ENCODE measurements at regions not wholly inside any gene's neighbourhood (a gene's known extent, or its start where the extent isn't known, plus 50 kb on each side); places are given as distances from the start of the nearest gene placed in this dataset.
"Not testable (repeated sequence)": the region's sequence is repeated elsewhere in the genome, so short reads cannot be mapped to it uniquely, and the experiment has no call there.

DNA sequence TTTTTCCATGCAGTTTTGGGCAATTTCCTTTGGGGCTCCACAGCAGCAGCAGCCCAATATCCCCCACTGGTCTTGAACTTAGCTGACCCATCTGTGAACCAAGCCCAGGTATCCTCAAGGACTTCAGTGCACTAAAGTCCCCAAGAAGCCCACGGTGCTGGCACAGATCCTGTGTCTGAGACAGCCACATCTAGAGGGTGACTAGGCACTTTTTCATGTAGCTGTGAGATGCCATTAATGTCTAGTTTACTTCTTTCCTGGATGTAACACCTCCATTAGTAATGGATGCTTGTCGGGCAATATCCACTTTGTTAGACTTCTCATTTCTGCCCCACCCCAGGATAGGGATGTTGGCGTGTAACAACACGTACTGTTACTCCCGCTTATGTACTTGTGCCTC lies 117.9 kb downstream of the GPCPD1 start:
- no peak for DNase-seq

DNA sequence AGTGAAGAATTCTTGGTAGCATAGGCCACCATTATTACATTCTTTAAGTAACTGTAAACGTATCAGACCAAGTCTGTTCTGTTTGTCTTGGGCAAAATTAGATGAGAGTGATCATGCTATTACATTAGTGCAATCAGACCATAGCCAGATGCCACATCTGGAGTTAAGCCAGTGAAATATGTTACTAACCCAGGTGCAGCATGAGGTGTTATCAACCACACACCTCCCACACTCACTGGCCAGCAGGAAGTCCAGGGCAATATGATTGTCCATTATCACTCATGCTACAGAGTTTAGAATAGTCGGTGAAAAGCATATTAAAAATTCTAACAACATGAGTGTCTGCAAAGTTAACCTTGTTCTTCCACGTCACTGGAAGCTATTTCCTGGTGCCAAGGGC lies 119.4 kb downstream of the GPCPD1 start:
- no peak for DNase-seq

DNA sequence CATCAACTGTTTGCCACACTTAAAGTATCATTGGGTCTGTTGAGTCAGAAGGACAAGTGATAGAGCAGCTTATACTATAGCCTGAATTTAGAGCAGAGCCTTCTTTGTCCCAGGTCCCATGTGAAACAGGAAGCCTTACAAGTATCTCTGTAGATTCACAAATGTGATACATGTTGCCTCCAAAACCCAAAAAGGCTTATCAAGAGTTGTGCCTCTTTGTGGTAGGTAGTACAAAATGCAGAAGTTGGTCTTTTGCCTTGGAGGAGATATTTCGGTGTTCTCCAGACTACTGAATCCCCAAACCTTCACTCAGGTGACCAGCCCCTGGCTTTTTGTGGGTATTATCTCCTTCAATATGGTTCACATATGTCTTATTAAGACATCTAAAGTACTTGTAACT lies 121.2 kb downstream of the GPCPD1 start:
- no peak for DNase-seq

DNA sequence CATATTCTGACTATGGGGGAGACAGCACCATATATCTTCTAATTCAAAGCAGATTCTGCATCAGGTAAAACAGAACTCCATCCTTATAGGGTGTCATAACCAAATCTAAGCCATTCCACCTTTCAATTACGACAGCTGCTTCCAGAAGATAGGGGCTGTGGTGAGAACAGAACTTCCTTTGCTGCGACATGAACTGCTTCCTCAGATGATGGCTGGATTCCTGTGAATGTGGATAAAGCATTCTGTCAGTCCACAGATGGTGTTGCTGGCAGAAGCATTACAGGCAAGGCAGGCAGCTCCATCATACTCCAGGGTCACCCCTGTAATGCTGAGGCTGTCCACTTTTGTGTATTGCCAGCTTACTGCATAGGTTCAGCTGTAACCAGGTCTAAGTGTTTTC lies 122.0 kb downstream of the GPCPD1 start:
- no peak for DNase-seq

DNA sequence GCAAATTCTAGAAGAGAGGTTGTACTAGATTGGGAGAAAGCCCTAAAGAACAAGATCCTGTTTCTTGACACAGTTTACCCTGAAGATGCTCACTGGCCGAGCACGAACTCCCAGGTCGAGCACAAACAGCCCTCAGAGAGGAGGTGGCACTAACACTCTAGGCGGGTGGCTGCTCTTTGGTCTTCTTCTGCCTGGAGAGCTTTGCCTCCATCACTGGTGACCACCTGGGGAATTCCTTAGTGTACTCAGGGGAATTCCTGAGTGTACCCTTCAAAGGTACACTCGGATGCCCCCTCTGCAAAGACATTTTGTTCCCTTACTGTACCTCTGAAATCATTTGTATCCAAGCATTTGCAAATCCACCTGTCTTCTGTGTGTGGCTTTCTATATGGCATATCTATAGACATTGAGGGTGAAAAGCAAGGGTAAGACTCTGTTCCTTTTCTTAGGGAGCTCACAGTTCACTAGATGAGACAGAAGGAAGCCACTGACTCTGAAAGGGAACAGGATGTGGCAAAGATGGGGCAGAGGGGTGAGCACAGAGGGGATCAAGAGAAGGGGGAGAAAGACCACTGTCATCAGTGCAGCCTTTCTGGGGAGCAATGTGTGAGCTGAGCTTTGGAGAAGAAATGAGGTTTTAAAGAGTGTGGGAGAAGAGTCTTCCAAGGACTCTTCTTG lies 124.3 kb downstream of the GPCPD1 start:
- DNase-seq, result no peak

DNA sequence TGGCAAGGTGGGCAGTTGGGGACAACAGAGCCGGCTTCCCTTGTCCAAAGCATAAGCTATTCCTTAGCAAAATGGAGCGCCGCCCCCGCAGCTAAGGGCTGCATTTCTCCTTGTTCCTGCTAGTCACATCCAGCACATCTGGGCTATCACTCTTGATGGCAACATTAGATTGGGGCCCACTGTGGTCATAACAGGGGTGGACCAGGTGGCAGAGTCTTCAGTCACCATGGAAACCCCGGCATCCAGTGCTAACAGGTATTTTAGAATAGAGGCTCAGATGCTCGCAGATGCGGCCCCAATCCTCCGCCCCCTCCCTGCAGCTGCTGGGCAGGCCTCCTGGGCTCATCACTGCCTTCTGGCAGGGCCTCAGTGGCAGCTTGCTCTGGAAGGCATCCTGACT lies 125.9 kb downstream of the GPCPD1 start:
- DNase-seq, result no peak

DNA sequence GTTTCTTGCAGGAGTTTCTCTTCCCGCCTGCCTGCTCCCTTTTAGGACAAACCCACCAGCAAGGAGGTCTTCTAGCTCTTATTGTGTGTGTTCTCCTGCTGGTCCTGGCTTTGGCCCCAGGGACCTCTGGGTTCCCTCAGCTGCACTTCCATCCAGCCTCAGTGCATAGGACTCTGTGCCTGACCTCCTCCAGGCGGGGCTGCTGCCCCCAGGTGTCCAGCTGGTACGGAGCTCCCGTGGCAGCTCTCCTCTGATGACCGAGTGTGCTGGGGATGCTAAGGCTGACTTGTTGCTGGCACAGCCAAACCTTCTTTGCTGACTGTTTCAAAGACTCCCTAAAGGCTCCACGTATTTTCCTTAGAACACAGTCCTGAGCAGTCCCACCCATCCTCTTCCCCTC lies 126.5 kb downstream of the GPCPD1 start:
- no peak for DNase-seq

DNA sequence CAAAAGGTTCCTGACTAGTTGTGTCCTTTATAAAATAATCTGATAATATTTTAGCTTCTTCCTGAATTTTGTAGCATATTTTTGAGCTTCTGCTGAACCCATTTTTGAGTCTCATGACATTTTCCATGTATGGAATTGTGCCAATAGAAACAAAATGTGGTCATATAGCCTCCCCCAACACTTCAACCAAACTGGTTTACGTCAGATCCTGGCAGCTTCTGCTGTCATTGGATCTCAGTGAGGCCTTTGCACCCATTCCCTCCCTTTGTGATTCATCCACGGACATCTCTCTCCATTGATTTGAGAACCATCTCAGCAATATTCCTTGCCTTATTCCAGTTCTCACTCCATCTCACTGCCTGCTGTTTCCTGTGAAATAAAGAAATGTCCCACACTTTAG lies 128.0 kb downstream of the GPCPD1 start:
- DNase-seq, result no peak

DNA sequence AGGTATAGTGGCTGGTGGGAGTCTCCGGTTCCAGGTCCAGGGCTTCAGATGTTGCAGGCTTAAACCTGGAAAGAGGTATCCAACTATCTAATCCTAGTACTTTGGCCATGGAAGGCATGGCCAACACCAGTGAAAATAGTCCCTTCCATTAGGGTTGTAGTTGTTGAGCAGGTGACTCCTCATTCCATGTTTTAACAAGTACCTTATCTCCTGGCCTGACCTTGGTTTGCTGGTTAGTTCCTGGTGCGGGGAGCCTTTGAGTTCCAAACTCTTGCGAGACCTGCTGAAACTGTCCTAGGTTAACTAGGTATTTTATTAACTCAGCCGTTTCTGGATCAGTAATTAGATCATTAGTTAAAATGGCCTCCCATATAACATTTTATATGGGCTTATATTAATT lies 128.9 kb downstream of the GPCPD1 start:
- DNase-seq, result no peak

DNA sequence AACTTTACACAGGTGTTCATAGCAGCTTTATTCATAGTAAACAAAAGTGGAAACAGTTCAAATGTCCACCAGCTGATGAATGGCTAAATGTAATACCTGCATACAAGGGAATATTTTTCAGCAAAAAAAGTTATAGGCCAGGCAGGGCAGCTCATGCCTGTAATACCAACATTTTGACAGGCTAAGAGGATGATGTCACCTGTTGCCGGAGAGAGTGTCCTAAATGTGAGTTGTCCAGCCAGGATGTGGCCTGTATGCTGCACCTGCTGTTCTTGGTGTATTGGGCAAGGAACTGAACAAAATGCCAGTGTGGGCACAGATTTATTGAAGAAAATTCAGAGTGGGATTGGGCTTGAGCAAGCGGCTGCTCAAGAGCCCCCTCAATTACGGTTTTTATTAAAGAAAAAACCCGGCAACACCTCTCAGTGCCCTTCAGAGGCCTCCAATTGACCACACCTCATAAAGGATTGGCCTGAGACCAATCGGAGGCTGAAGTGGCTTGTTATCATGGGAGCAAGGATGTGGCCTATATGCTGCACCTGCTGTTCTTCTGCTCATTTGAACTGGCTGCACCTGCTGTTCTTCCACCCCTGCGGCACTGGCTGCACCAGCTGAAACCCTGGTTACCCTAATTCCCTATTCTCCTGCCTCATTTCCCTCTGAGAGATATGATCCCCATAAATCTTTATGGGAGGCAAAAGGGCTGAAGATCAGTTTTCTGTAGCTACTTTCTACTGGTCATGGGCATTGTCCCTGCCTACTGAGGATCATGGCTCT lies 129.8 kb downstream of the GPCPD1 start:
- DNase-seq, result no peak

DNA sequence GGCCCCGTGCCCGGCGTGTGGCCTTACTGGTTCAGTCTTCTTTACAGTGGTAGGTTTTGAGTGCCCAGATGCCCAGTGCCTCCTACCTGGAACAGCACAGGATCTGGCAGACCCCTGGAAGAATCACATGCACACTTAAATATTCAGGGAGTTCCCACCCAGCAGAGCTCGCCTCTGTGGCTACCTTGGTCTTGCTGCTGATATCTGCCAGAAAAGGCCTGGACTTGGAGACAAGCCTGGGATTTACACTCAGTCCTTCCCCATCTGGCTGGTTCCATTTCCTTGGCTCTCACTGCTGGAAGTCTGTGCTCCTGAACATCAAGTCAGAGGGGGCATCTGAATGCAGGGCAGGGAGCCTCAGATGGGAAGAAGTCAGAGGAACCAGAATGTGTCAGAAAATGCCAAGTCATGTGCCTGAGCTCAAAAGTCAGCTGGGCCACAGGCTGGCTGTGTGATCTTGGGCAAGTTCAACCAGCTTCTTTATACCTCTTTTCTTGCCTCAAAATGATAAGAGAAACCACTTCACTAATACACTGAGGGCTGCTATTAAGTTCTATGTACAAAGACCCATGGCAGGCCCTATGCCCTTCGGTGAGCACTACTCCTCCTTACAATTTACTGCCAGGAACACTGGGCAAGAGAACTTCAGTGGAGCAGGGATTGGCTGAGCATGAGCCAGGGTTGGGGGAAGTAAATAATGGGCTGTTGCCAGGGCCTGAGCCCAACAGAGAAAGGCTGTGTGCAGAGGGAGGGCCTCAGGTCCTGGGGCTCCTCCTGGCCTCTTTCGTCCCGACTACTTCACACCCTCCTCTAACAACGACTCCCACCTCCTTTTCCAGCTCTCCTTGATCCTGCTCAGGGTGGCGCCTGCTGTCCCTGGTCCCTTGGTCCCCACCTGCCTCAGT lies 135.9 kb downstream of the GPCPD1 start:
- DNase-seq, result peak in 4 of 56 donors; percentile 2 to 14 (median 4)

DNA sequence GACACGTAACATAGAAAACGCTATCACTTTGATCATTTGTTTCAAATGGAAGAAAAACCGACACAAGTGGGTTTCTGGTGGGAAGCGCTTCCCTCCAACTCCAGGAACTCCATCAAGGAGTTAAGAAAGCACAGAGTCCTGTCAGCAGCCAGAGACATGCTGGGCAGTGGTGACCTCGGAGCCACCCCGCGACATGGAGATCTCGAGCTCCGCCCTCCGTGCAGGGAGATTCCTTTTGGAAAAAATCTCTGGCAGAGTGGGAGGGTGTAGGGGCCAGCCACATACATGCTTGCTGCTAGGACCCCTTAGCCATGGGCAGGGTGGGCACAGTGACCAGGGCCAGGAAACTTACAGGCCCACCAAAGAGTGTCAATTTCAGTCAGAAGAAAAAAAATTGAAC lies 138.9 kb downstream of the GPCPD1 start:
- DNase-seq, result not testable (repeated sequence)

DNA sequence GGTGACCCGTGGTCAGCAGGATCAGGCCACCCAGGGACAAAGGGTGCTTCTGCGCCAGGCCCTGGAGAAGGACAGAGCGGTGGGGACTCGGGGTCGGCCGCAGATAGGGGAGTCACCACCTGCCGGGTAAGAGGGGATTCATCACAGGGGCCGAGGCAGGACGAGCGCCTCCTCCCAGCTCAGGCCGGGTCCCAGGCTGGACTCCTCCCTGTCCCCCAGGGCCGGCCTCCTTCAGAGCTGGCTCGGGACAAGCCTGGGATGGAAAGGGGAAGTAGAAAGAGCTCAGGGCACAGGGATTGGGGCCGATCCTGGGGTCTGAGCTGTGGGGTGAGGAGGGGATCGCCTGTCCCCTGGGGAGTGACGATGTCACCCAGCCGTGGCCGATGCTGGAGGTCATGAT lies 139.4 kb downstream of the GPCPD1 start:
- DNase-seq, result no peak

DNA sequence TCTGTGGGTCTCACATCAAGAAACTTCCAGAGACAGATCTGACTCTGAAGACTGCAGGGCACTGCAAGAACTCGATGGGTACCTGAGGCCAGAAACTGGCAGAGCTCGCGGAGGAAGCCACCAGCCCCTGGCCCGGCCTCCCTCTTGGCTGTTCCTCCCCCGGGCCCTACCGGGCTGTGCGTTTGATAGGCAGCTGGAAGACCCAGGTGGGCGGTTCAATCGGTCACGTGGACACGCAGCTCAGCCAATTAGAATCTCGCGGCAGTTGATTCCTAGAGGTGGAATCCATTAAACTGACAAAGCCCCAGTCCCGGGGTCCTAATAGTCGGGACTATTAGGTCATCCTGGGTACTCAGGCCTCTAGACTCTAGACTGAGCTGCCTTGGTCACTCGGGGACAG lies 139.9 kb downstream of the GPCPD1 start:
- no peak for DNase-seq

DNA sequence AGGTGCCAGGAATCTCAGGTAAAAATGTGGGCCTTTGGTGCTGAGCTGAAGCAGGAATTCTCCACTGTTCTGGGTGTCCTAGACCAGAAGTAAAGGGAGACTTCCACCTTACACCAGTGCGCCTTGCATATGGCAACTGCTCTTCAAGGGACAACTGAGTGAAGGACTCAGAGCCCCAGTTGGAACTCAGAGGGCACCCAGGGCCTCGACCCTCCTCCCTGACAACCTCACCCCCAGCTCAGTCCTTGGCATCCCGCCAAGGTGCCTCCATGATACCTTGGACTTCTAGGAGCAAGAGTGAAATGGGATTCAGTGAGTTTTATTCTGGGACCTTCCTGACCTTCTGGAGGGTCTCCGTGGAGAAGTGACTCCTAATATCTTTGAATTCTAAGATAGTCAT lies 140.3 kb downstream of the GPCPD1 start:
- no peak for DNase-seq

DNA sequence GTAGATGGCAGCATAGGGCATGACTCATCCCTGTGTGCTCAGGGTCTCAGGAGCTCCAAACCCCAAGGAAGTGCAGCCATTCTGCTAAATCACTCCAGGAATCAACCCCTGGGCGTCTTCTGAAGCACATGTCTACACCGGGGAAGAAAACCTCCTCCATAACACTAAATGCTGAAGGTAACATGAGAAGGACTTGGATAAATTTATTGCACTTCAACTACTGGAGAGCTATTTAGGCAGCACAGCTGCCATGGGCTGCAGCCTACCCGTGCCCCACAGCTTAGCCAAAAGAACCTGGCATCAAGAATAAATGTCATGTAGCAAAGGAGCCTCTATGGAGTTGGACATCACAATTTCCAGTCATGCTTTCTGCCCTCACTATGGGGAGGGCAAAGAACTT lies 141.7 kb downstream of the GPCPD1 start:
- DNase-seq, result no peak

DNA sequence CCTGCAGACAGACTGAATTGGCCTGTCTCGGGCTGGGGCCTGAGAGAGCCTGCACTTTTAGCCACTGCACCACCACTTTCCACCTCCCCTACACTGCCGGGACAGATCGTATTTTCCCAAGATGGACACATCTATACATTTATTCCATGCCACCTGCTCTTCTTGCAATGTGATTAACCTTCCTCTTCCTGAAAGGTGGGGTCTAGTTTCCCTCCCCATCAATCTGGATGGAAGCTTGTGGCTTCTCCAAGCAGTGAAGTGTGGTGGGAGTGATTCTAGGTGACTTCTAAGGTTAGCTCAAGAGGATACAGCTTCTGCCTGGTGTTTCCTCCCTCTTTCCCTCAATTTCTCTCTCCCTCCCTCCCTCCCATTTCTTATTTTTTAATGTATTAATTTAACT lies 143.7 kb downstream of the GPCPD1 start:
- DNase-seq, result no peak

DNA sequence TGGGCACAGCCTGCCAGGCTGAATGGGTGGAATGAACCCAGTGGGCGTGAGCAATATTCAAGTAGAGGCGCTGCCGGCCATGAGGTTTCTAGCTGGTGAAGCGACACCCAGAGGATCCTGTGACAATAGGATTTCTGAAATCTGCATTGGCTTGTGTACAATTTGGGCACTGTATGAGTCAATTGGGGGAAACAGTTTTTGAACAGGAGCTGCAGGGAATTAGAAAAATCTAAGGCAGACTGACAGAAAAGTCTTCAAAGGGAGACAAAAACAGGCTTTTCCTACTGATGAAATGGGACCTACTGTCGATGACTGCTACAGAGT lies 145.2 kb downstream of the GPCPD1 start:
- DNase-seq, result no peak

DNA sequence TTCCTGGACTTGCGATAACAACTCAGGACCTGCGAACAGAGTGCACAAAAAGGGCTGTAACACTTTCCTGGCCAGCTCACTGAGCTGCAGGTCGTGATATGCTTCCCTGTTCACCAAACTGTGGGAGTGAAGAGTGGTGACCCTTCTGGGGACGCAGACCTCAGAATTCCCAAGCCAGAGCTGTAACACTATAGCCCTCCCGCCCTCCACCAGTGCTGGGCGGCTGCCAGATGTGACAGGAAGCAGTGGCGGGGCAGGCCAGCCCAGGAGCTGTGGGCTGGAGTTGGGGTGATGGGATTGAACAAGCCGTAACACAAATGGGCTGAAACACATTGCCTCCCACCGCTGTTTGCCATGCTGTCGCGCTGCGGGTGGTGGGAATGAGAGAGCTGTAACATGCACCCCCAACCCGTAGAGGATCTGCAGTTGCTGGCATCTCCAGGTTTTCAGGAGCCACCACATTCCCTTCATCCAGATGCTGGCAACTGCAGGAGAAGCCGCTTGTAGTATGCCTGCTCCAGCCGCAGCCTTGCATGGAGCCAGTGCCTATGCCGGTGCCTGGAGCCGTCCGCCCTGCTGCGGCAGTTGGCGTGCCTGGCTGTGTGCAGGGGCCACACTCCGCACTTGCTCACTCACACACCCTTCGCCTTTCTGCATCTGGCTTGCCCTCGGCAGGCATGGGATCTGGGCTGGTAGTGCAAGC lies 145.8 kb downstream of the GPCPD1 start:
- DNase-seq, result no peak

DNA sequence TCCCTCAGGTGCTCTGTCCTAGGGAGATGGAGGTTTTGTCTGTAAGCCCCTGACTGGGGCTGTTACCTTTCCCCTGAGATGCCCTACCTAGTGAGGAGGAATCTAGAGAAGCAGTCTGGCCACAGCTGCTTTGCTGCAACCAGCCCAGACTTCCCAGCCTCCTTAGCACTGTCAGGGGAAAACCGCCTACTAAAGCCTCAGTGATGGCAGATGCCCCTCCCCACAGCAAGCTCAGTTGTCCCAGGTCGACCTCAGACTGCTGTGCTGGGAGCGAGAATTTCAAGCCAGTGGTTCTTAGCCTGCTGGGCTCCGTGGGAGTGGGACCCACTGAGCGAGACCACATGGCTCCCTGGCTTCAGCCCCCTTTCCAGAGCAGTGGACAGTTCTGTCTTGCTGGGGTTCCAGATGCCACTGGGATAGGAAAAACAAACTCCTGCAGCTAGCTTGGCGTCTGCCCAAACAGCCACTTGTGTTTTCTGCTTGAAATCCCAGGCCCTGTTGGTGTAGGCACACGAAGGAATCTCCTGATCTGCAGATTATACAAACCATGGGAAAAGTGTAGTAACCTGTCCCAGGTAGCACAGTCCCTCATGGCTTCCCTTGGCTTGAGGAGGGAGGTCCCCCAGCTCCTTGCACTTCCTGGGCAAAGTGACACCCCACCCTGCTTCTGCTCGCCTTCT lies 146.4 kb upstream of the PROKR2 start:
- no peak for DNase-seq

DNA sequence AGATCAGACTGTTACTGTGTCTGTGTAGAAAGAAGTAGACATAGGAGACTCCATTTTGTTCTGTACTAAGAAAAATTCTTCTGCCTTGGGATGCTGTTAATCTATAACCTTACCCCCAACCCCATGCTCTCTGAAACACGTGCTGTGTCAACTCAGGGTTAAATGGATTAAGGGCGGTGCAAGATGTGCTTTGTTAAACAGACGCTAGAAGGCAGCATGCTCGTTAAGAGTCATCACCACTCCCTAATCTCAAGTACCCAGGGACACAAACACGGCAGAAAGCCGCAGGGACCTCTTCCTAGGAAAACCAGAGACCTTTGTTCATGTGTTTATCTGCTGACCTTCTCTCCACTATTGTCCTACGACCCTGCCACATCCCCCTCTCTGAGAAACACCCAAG lies 137.0 kb upstream of the PROKR2 start:
- not testable (repeated sequence) for DNase-seq

Data from amygdala (tissue), 56 donors.